NCI-H2171 (cell line): ENCODE measurements at regions not wholly inside any gene's neighbourhood (a gene's known extent, or its start where the extent isn't known, plus 50 kb on each side); places are given as distances from the start of the nearest gene placed in this dataset.

Experiments
- DNase-seq: peaks from one replicate; lab custom pipeline; 2025; lab: John Stamatoyannopoulos, UW

GRCh38 chr3:194836661-194837060 is 151.0 kb downstream of the FAM43A start:
- DNase-seq: no peak

DNA sequence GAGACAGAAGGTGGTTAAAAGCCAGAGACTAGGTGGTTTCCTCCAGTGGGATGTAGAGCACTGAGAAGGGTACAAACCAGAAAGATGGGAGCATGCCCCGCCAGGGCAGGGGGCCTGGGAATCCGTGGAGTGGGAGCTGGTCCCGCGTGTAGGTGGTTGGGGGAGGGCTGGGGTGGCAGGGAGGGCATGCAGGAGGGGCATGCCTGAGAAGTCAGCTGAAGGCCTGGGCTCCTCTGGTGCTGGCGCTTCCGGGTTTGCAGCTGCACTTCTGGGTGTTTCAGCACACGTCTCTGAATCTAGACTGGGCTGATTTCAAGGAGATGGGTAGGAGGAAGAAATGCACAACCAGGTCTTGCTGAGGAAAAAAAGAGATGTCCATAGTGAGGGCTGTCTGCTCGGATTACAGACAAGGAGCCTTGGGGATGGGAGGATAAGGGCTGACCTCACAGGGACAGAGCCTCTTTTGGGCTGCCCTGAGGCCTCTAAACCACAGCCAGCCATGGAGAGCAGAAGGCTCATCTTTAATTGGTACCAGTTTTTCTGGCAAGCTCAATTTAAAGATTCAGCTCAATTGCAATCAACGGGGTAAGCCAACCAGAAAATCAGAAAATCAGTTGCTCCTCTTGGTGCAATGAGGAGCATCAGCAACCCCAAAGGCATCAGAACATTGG is 151.9 kb downstream of the FAM43A start:
- no peak for DNase-seq

- no peak for DNase-seq
These were observed 152.6 kb downstream of the FAM43A start for GRCh38 chr3:194838236-194838635.

GRCh38 chr3:194840661-194841514 is 155.2 kb downstream of the FAM43A start:
- DNase-seq: no peak

- DNase-seq: no peak
These were observed 155.8 kb downstream of the FAM43A start for GRCh38 chr3:194841515-194841841.

- no peak for DNase-seq
These were observed 157.9 kb downstream of the FAM43A start for GRCh38 chr3:194843556-194843955.

GRCh38 chr3:194844046-194844445 is 158.4 kb downstream of the FAM43A start:
- no peak for DNase-seq

DNA sequence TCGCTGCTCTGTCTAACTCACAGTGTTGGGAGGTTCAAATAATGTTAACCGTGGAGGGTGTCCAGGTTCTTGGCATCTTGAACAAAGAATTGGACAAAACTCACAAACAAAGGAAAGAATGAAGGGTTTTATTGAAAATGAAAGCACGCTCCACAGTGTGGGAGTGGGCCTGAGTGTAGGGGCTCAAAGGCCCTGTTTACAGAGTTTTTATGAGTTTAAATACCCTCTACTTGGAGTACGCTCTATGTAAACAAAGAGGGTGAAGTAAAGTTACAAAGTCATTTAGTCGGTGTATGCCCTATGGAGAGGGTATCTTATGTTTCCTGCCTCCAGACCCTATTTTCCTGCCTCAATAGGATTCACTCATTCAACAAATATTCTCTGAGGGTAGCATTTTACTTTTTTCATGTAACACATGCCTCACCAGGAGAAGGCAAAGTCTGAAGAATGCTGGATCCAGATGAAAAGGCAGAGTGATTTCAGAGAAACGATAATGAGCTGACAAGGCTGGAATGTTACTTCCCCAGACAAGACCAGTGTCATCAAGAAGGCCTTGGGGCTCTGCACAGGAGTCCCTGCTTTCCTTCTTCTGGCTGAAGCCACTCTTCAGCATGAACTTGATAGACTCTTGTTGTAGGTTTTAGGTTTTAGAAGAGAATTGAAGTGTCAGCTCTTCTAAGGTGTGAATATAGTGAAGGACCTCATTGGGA is 163.6 kb downstream of the FAM43A start:
- no peak for DNase-seq

- no peak for DNase-seq
These were observed 165.6 kb downstream of the FAM43A start for GRCh38 chr3:194851254-194851653.

DNA sequence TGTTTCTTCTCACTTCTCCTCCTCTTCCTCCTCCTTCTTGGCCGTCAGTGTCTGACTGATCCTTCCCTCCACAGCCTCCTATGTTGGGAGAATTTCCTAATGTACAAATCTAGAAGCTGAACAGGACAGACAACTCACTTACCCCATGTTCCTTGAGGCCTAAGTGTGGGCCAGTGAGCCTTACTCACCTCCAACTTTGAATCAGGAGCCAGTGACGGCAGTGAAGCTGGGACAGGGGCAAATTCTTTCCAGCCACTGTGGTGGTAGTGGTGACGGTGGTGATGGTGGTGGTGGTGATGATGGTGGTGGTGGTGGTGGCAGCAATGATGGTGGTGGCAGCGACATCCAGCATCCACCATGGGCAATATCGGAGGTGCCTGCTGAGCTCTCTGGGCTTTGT is 166.3 kb downstream of the FAM43A start:
- no peak for DNase-seq

DNA sequence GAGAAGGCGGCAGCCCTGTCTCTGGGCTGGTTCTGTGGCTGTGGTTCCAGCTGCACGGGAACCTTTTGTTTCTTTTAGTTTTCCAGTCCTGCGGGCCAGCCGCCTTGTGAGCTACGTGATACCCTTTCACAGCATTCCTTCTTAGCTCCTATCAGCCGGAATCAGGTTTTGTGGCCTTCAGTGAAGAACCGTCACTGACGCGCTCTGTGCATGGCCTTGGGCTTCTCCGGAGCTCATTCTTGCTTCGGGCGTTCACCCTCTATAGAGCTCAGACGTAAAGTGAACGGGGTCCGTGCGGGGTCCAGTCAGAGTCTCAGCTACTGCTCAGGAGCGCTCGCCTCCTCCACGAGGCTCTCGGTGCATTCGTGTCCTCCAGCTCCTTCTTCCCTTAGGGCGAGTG is 166.7 kb downstream of the FAM43A start:
- no peak for DNase-seq

DNA sequence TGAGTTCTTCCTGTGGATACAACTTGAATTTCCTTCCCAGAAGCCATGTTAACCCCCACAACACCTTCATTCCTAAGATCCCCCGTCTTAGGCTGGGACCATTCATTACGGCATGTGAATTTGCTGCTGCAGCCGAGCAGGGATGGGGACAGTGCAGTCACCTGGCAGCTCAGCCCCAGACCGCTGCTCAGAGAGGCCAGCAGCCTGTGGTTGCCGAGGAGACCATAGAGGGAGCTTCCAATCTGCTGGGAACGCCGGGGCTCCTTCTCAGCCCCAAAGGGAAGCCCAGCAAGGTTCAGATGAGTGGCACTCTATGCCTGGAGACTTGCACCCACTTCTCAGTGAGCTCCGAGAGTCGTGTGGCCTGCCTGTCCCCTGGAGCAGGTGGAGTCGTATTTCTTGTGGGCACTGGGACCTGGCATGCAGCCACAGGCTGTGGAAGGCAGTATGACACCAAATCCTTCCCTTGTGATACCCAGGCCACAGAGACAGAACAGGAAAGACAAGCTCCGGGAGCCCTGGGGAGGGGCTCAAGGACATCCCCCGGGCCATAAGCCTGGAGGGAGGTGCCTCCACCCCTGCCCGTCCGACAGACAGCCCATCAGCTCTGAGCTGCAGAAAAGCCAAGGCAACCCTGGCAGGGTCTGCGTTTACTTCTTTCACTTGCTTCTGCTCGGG is 167.3 kb downstream of the FAM43A start:
- DNase-seq: no peak

GRCh38 chr3:194854206-194854605 is 168.5 kb downstream of the FAM43A start:
- DNase-seq: no peak

DNA sequence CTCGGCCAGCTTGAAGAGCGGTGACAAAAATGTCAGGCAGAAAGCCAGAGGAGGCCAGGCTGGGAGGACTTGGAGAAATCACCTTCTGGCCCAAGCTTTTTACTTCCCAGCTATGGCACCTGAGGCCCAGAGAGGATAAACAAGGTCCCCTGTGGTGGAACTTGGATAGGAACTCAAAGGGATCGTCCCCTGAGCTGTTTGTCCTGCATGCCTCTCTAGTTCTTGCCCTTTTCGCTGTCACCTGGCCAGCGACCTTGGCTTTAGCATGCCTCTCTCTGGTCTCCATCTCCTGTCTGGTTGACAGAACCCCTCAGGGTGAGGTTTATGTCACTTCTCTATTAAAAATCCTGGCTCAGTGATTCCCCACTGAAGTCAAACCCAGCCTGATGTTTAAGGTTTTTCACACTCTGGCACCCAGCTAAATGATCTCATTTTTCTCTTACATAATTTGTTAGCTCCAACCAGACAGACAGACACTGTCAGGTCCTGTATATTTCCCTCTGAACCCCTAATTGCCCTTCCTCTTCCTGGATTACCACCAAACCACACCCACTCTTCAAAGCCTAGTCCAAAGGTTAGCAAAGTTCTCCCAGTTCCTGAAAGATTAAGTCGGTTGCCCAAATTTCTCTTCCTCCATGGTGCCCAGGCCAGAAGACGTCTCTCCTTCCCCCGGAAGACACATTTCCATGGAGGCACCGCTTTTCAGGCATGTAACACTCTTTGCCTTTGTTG is 169.1 kb downstream of the FAM43A start:
- DNase-seq: no peak

DNA sequence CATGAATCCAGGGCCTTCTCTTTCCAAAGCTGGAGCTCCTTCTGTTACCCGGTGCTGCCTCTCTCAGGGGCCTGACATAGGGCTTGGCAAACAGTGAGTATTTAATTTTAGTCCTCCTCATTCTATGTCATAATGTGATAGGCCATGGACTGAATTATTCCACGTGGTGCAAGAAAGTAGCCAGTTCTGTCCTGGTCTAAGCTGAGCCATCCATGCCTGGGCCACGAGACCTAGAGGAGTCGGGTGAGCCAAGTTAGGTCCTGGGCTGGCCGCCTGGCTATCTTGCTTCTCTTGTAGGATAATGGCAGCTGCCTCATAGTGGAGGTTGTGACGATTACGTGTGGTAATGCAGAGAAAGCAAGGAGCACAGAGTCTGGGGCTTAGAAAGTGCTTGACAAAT is 170.6 kb downstream of the FAM43A start:
- DNase-seq: no peak

DNA sequence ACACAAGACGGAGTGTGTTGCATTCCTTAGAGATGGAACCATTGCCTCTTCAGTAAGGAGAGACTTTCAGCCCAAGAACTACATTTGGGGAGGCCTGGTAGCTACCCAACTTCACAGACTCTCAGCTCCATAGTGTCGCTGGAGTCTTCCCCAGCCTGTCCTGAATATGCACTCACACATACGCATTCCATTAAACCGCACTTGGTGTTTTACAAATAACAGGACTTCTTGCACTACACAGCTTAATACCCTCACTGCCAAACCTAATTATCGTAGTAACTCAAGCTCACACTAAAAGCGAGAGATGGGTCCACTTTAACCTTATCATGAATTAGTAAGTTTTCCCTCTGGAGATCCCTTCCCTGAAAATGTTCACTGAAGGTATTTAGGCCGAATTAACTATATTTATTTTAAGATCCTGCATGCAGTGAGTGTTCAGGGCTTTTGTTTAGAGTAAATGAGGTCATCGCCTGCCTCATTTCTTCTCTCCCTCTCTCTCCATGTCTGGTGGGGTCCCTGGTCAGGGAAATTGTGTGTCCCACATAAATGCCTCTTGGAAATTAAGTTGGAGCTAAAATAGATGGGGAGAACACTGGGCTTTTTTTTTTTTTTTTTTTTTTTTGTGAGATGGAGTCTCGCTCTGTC is 171.9 kb downstream of the FAM43A start:
- DNase-seq: no peak

- no peak for DNase-seq
These were observed 172.7 kb downstream of the FAM43A start for GRCh38 chr3:194858382-194858781.

DNA sequence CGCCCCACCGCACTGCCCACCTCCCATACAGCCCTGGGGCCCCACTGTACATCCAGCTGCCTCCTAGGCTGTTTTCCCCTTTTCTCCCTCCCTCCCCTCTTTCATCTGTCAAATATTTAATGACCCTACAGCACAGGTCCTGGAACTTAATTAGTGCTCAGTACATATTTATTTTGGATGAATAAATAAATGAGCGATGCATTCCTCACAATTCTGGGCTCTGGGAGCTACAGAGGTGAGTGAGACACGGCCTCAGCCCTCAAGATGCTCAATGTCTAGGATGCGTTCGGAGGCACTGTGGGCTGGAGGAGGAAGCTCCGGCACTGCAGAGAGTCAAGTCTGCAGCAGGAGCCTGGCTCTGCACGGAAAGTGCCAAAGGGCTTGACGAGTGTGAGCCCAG is 175.0 kb downstream of the FAM43A start:
- no peak for DNase-seq

DNA sequence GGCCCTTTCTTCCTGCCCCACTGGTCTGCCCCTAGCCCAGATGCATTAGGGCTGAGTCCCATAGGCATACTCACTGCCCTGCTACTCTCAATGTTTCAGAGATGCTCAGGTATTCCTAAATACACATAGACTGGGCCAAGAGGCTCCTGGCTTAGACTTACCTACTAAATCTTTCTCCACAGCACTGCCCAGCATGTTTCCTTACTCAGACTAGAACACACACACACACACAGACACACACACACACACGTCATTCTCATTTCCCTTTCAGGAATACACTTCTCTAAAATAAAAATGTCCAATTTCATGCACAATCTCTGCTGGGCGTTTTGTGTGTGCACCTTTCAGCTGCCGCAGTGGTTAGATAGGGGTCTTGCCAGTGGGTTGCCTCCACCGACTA is 175.7 kb downstream of the FAM43A start:
- no peak for DNase-seq

- no peak for DNase-seq
These were observed 179.4 kb downstream of the FAM43A start for GRCh38 chr3:194865061-194865460.

GRCh38 chr3:194865615-194866014 is 179.9 kb downstream of the FAM43A start:
- DNase-seq: no peak
